IMR-90 (cell line): ENCODE measurements at regions not wholly inside any gene's neighbourhood (a gene's known extent, or its start where the extent isn't known, plus 50 kb on each side); places are given as distances from the start of the nearest gene placed in this dataset.

Source experiments
- ATAC-seq: fragments of 200-7000 bp; cut with Tn5 transposase; 2 replicates; pipeline ENCODE4 v1.9.1; 2020; ENCODE audit warnings: low read depth, mild to moderate bottlenecking, moderate library complexity
- BruUV-seq: library from RNA; stranded (reverse); fragments of 400-500 nt; replicated peaks from 2 replicates; lab custom pipeline; 2021; lab: Mats Ljungman, UMichigan
- CTCF ChIA-PET: fragments of 300-600 bp; formaldehyde crosslinking; extraction: SDS; loops from one replicate; lab custom pipeline; 2021; ENCODE audit warnings: antibody characterized with exemption; lab: Yijun Ruan, JAX
- POLR2A ChIA-PET: fragments of 300-600 bp; sonication (Branson Sonifier 250); formaldehyde crosslinking; loops from one replicate; lab custom pipeline; 2022; ENCODE audit warnings: antibody characterized with exemption; ENCODE audit not compliant: unreplicated experiment; lab: Charles Lee
- DNase-seq: peaks from one replicate; pipeline ENCODE4 v3.0.0; 2013
- H2AFZ ChIP-seq: replicated peaks from 2 replicates; pipeline ENCODE3; 2013; ENCODE audit warnings: low read length, mild to moderate bottlenecking; ENCODE audit not compliant: poor library complexity
- H2AK5ac ChIP-seq: 2 replicates; pipeline ENCODE4 v1.6.1; 2013; ENCODE audit warnings: low read depth, low read length, inconsistent platforms
- H2AK9ac ChIP-seq: replicated peaks from 2 replicates; pipeline ENCODE3; 2013; ENCODE audit warnings: mild to moderate bottlenecking, low read depth, low read length, moderate library complexity; ENCODE audit not compliant: poor library complexity
- H2BK120ac ChIP-seq: 2 replicates; pipeline ENCODE4 v1.6.1; 2013; ENCODE audit warnings: low read depth, low read length, inconsistent platforms
- H2BK15ac ChIP-seq: 3 replicates; pipeline ENCODE4 v1.6.1; 2013; ENCODE audit warnings: low read depth, low read length, inconsistent platforms
- H2BK20ac ChIP-seq: 2 replicates; pipeline ENCODE4 v1.6.1; 2013; ENCODE audit warnings: low read depth, mild to moderate bottlenecking, inconsistent platforms, low read length, moderate library complexity
- H2BK5ac ChIP-seq: 2 replicates; pipeline ENCODE4 v1.6.1; 2013; ENCODE audit warnings: mild to moderate bottlenecking, low read depth, low read length, inconsistent platforms; ENCODE audit not compliant: poor library complexity, severe bottlenecking
- H3K14ac ChIP-seq: replicated peaks from 2 replicates; pipeline ENCODE4 v1.6.1; 2013; ENCODE audit warnings: low read depth, low read length, inconsistent platforms
- H3K18ac ChIP-seq: 2 replicates; pipeline ENCODE4 v1.6.1; 2013; ENCODE audit warnings: low read depth, low read length, control low read depth
- H3K23ac ChIP-seq: 2 replicates; pipeline ENCODE4 v1.6.1; 2013; ENCODE audit warnings: low read depth, low read length, inconsistent platforms
- H3K27ac ChIP-seq: 2 replicates; pipeline ENCODE4 v1.5.1; 2013; ENCODE audit warnings: mild to moderate bottlenecking, control low read depth, low read length; ENCODE audit not compliant: insufficient read depth
- H3K27me3 ChIP-seq: 2 replicates; pipeline ENCODE4 v1.6.1; 2013; ENCODE audit warnings: low read length; ENCODE audit not compliant: control insufficient read depth, insufficient read depth
- H3K36me3 ChIP-seq: 2 replicates; pipeline ENCODE4 v1.6.1; 2013; ENCODE audit warnings: low read length, mixed read lengths; ENCODE audit not compliant: control insufficient read depth, insufficient read depth
- H3K4ac ChIP-seq: 2 replicates; pipeline ENCODE4 v1.6.1; 2013; ENCODE audit warnings: low read depth, low read length, inconsistent platforms
- H3K4me1 ChIP-seq: 2 replicates; pipeline ENCODE4 v1.6.1; 2013; ENCODE audit warnings: low read length, mixed read lengths; ENCODE audit not compliant: control insufficient read depth, insufficient read depth
- H3K4me2 ChIP-seq: 2 replicates; pipeline ENCODE4 v1.6.1; 2013; ENCODE audit warnings: low read depth, mild to moderate bottlenecking, control low read depth, low read length, moderate library complexity
- H3K4me3 ChIP-seq: 2 replicates; pipeline ENCODE4 v1.5.1; 2013; ENCODE audit warnings: low read depth, mild to moderate bottlenecking, control low read depth, low read length, moderate library complexity; ENCODE audit not compliant: insufficient read depth
- H3K56ac ChIP-seq: 2 replicates; pipeline ENCODE4 v1.6.1; 2013; ENCODE audit warnings: low read length, inconsistent platforms; ENCODE audit not compliant: insufficient read depth; ENCODE audit errors: extremely low read depth
- H3K79me1 ChIP-seq, 2 experiments: 2 replicates each; pipeline ENCODE4 v1.6.1; 2013; ENCODE audit warnings: low read length in 2 of 2, inconsistent platforms in 1 of 2, low read depth in 1 of 2
- H3K9ac ChIP-seq: 2 replicates; pipeline ENCODE4 v1.6.1; 2013; ENCODE audit warnings: low read depth, low read length, control low read depth
- H3K9me1 ChIP-seq: 2 replicates; pipeline ENCODE4 v1.6.1; 2013; ENCODE audit warnings: low read length, inconsistent platforms; ENCODE audit not compliant: insufficient read depth
- H3K9me3 ChIP-seq: 2 replicates; pipeline ENCODE4 v1.6.1; 2013; ENCODE audit warnings: low read length; ENCODE audit not compliant: control insufficient read depth, insufficient read depth
- H4K20me1 ChIP-seq: 2 replicates; pipeline ENCODE4 v1.6.1; 2013; ENCODE audit warnings: low read length, inconsistent platforms; ENCODE audit not compliant: insufficient read depth
- H4K5ac ChIP-seq: 2 replicates; pipeline ENCODE4 v1.6.1; 2013; ENCODE audit warnings: mild to moderate bottlenecking, low read depth, low read length, control low read depth
- H4K8ac ChIP-seq, 2 experiments: 2 replicates each; pipeline ENCODE4 v1.6.1; 2013; ENCODE audit warnings: low read depth in 2 of 2, low read length in 2 of 2, control low read depth in 1 of 2, inconsistent platforms in 1 of 2
- H4K91ac ChIP-seq: 2 replicates; pipeline ENCODE4 v1.6.1; 2013; ENCODE audit warnings: low read depth, low read length, inconsistent platforms; ENCODE audit not compliant: insufficient read depth
- BHLHE40 ChIP-seq: fragments of 150-350 bp; IDR thresholded peaks from 2 replicates; pipeline ENCODE4 v1.6.1; 2016; ENCODE audit warnings: mild to moderate bottlenecking, low read depth, low read length
- CEBPB ChIP-seq: IDR thresholded peaks from 2 replicates; pipeline ENCODE4 v1.6.1; 2012; ENCODE audit warnings: low read depth, low read length, improper control_type of control experiment
- CHD1 ChIP-seq: IDR thresholded peaks from 2 replicates; pipeline ENCODE4 v1.6.1; 2012; ENCODE audit warnings: low read depth, low read length, improper control_type of control experiment
- CTCF ChIP-seq: conservative IDR thresholded peaks from 2 replicates; pipeline ENCODE4 v1.5.1; 2012; ENCODE audit warnings: mild to moderate bottlenecking, low read depth, low read length, improper control_type of control experiment
- FOS ChIP-seq: fragments of 150-350 bp; IDR thresholded peaks from 2 replicates; pipeline ENCODE4 v1.6.1; 2016; ENCODE audit warnings: low read depth, low read length
- MAFK ChIP-seq: IDR thresholded peaks from 2 replicates; pipeline ENCODE4 v1.6.1; 2012; ENCODE audit warnings: low read depth, low read length, improper control_type of control experiment
- MAZ ChIP-seq: IDR thresholded peaks from 2 replicates; pipeline ENCODE4 v1.6.1; 2012; ENCODE audit warnings: low read depth, mild to moderate bottlenecking, low read length, improper control_type of control experiment, moderate library complexity, borderline replicate concordance
- MXI1 ChIP-seq: IDR thresholded peaks from 2 replicates; pipeline ENCODE4 v1.6.1; 2012; ENCODE audit warnings: low read depth, mild to moderate bottlenecking, low read length, moderate library complexity, borderline replicate concordance
- NFE2L2 ChIP-seq: fragments of 150-350 bp; IDR thresholded peaks from 2 replicates; pipeline ENCODE4 v1.6.1; 2016; ENCODE audit warnings: low read depth, mild to moderate bottlenecking, low read length
- POLR2A ChIP-seq: IDR thresholded peaks from 2 replicates; pipeline ENCODE4 v1.6.1; 2012; ENCODE audit warnings: mild to moderate bottlenecking, low read depth, low read length
- RAD21 ChIP-seq: IDR thresholded peaks from 2 replicates; pipeline ENCODE4 v1.6.1; 2012; ENCODE audit warnings: low read length, improper control_type of control experiment
- RCOR1 ChIP-seq: IDR thresholded peaks from 2 replicates; pipeline ENCODE4 v1.6.1; 2012; ENCODE audit warnings: mild to moderate bottlenecking, low read length, improper control_type of control experiment; ENCODE audit not compliant: insufficient replicate concordance
- RFX5 ChIP-seq: IDR thresholded peaks from 2 replicates; pipeline ENCODE4 v1.8.0; 2012; ENCODE audit warnings: low read depth, mild to moderate bottlenecking, low read length, moderate library complexity
- SMC3 ChIP-seq: fragments of 150-350 bp; IDR thresholded peaks from 2 replicates; pipeline ENCODE4 v1.6.1; 2016; ENCODE audit warnings: low read depth, mild to moderate bottlenecking, antibody characterized with exemption, low read length, moderate library complexity
- USF2 ChIP-seq: fragments of 150-350 bp; IDR thresholded peaks from 2 replicates; pipeline ENCODE4 v1.6.1; 2017; ENCODE audit warnings: mild to moderate bottlenecking, antibody characterized with exemption, low read length, low read depth
- WGBS, 2 experiments: methylation state at CpG; one replicate each; pipeline versions ENCODE4 v1.1.5 to v1.1.7; 2013; ENCODE audit warnings: missing lambda C conversion rate in 2 of 2; ENCODE audit not compliant: insufficient read length in 1 of 2; ENCODE audit errors: extremely low coverage in 2 of 2; 5-methylcytosine and 5-hydroxymethylcytosine counted together
- dilution Hi-C: fragments of 300-500 bp; cut with HindIII; formaldehyde crosslinking; loops from one replicate; pipeline ENCODE4 v1.14.3; 2018; ENCODE audit warnings: low sequenced_read_pairs; ENCODE audit not compliant: unreplicated experiment
- in situ Hi-C: fragments of 300-500 bp; cut with MboI; formaldehyde crosslinking; loops from 3 replicates; pipeline ENCODE4 v1.14.3; 2019; ENCODE audit warnings: low sequenced_read_pairs, inconsistent platforms, mixed read lengths
- intact Hi-C: fragments of 100-400 bp; cut with micrococcal nuclease; formaldehyde crosslinking; loops from 2 replicates; pipeline ENCODE4 v1.10.0; 2022
- TF ChIP-seq, protein P1 (sequence below): fragments of 150-350 bp; IDR thresholded peaks from 2 replicates; pipeline ENCODE4 v1.6.1; 2016; ENCODE audit warnings: low read depth, mild to moderate bottlenecking, low read length, moderate library complexity, borderline replicate concordance

DNA sequence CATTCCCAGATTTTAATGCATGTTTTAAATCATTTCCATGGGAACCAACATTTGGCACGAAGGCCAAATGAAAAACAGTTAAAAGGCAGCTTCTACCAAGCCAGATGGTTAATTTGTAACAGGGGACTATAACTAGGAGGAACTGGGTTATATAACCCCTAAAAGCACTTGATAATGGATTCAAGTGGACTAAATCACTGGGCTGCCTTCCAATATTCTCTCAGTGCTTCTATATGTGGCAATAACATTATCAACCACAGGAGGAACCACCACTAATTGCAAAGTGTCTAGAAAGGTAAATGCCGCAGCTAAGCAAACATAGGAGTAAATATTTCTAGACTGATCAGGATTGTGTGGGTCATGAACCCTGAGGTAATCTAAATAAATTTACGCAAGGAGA, 391.5 kb downstream of the UBE2NL start:
- WGBS, 2 experiments, result no CpG with 5 or more reads among the region's 3 CpGs
- no peak overlapping the region for H3K14ac ChIP-seq
- H4K91ac ChIP-seq, result no peak overlapping the region
- no peak overlapping the region for H3K4me3 ChIP-seq
- no peak overlapping the region for H2BK5ac ChIP-seq
- dilution Hi-C loops (no loop called here), in situ Hi-C loops (no loop called here), intact Hi-C loops (no loop called here)
- CTCF ChIA-PET, result no interaction called here
- H3K36me3 ChIP-seq, result no peaks in the 10 kb centered on the region
- no TSS peak for BruUV-seq
- H3K27ac ChIP-seq, result no peak overlapping the region
- TF ChIP-seq NFE2L2 (no peak), MXI1 (no peak), BHLHE40 (no peak), CHD1 (no peak), RAD21 (no peak), RFX5 (no peak), RCOR1 (no peak), CEBPB (no peak), USF2 (no peak), POLR2A (no peak), MAZ (no peak), CTCF (no peak), FOS (no peak), SMC3 (no peak), MAFK (no peak)
- TF ChIP-seq, protein P1, sequence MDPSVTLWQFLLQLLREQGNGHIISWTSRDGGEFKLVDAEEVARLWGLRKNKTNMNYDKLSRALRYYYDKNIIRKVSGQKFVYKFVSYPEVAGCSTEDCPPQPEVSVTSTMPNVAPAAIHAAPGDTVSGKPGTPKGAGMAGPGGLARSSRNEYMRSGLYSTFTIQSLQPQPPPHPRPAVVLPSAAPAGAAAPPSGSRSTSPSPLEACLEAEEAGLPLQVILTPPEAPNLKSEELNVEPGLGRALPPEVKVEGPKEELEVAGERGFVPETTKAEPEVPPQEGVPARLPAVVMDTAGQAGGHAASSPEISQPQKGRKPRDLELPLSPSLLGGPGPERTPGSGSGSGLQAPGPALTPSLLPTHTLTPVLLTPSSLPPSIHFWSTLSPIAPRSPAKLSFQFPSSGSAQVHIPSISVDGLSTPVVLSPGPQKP, result no peak
- H3K4me2 ChIP-seq, result no peak overlapping the region
- no peak overlapping the region for H2BK120ac ChIP-seq
- H3K9me3 ChIP-seq, result peaks cover 3% of the 10 kb centered on the region; the same call in 1 of the 2 replicates
- no peak overlapping the region for H2AK9ac ChIP-seq
- no peaks in the 10 kb centered on the region for H3K27me3 ChIP-seq
- H3K79me1 ChIP-seq, result no peaks in the 10 kb centered on the region
- no peak overlapping the region for H3K23ac ChIP-seq
- H3K9me1 ChIP-seq, result no peaks in the 10 kb centered on the region
- no peak overlapping the region for H2AFZ ChIP-seq
- no peaks in the 10 kb centered on the region for H3K4me1 ChIP-seq
- no peak overlapping the region for H4K8ac ChIP-seq
- H2BK15ac ChIP-seq, result no peak overlapping the region
- H3K4ac ChIP-seq, result no peak overlapping the region
- H3K56ac ChIP-seq, result no peak overlapping the region
- no peak overlapping the region for H2BK20ac ChIP-seq
- H3K18ac ChIP-seq, result no peak overlapping the region
- DNase-seq (no peak), ATAC-seq (no peak)
- no peak overlapping the region for H3K9ac ChIP-seq
- POLR2A ChIA-PET, result no interaction called here
- H4K20me1 ChIP-seq, result no peaks in the 10 kb centered on the region
- no peak overlapping the region for H4K5ac ChIP-seq
- H2AK5ac ChIP-seq, result no peak overlapping the region
